Activated CD8-positive, alpha-beta T cell treated with anti-CD3 and anti-CD28 coated beads for 36 hours (primary cell): ENCODE measurements at regions not wholly inside any gene's neighbourhood (a gene's known extent, or its start where the extent isn't known, plus 50 kb on each side); places are given as distances from the start of the nearest gene placed in this dataset.

Experiments
- ATAC-seq: fragments of 200-7000 bp; cut with Tn5 transposase; one replicate; pipeline ENCODE4 v1.10.0; 2021; ENCODE audit warnings: mild to moderate bottlenecking, moderate library complexity
- CTCF ChIA-PET: fragments of 350-600 bp; sonication (Branson Sonifier 250); formaldehyde crosslinking; loops from one replicate; lab custom pipeline; 2021; ENCODE audit warnings: antibody characterized with exemption; lab: Charles Lee
- POLR2A ChIA-PET: fragments of 350-600 bp; sonication (Branson Sonifier 250); formaldehyde crosslinking; loops from one replicate; lab custom pipeline; 2021; ENCODE audit warnings: antibody characterized with exemption; lab: Charles Lee
- DNase-seq: peaks from one replicate; pipeline ENCODE4 v3.0.0-alpha.2; 2020
- H3K27ac Mint-ChIP-seq: one replicate; pipeline ENCODE4 v1.8.0; 2021; ENCODE audit warnings: mild to moderate bottlenecking, mixed read lengths
- H3K27me3 Mint-ChIP-seq: one replicate; pipeline ENCODE4 v1.8.0; 2021; ENCODE audit warnings: mixed read lengths
- H3K36me3 Mint-ChIP-seq: one replicate; pipeline ENCODE4 v1.8.0; 2021; ENCODE audit warnings: low read depth, mixed read lengths
- H3K4me1 Mint-ChIP-seq: one replicate; pipeline ENCODE4 v1.8.0; 2021; ENCODE audit warnings: low read depth, mixed read lengths
- H3K4me3 Mint-ChIP-seq: one replicate; pipeline ENCODE4 v1.8.0; 2021; ENCODE audit warnings: mild to moderate bottlenecking, moderate library complexity, mixed read lengths
- H3K9me3 Mint-ChIP-seq: one replicate; pipeline ENCODE4 v1.8.0; 2021; ENCODE audit warnings: mixed read lengths
- CTCF ChIP-seq: fragments of 200-600 bp; IDR thresholded peaks from one replicate; pipeline ENCODE4 v1.8.0; 2022; ENCODE audit warnings: antibody characterized with exemption, mild to moderate bottlenecking
- intact Hi-C: fragments of 100-400 bp; cut with micrococcal nuclease; formaldehyde crosslinking; loops from one replicate; pipeline ENCODE4 v1.10.0; 2022

- ATAC-seq = no peak
- CTCF ChIA-PET = interaction anchor here (1.0 to 2.3 kb wide), 7 partner anchors 10 to 27 kb away, joined by 3 to 13 read pairs (median 4); no protein-coding TSS in a partner anchor
- no peak overlapping the region for H3K27ac Mint-ChIP-seq
Observed at GRCh38 chr12:68094645-68095395, 64.7 kb downstream of the IFNG start.

DNA sequence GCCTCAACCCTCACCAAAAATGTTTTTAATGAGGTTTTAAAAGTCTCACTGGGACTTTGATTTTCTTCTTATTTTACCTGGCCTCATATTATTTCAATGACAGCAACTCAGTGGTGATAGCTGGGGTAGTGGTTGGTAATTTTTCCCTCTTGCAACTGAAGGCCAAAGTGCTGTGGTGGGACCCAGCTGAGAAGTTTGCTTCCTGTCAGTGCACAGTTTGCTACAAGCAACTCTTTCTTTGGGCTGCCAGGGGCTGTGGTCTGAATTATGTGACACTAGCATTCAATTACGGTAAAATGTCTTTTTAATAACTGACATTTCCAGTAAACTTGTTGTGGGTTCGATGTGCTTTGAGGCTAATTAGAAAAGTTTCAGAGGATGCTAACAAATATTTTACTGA is 65.3 kb downstream of the IFNG start:
- no peak overlapping the region for H3K4me3 Mint-ChIP-seq
- peaks cover 9% of the 10 kb centered on the region for H3K9me3 Mint-ChIP-seq
- no peak for DNase-seq
- H3K27me3 Mint-ChIP-seq = no peaks in the 10 kb centered on the region
- ChIA-PET CTCF (interaction anchor here (1.0 to 1.1 kb wide), 3 partner anchors 10 to 26 kb away, joined by 3 to 4 read pairs (median 3); no protein-coding TSS in a partner anchor), POLR2A (interaction anchor here (1.5 kb wide), 1 partner anchor 11 kb away, joined by 4 read pairs; no protein-coding TSS in a partner anchor)
- no peak for TF ChIP-seq CTCF
- intact Hi-C loops = no loop called here
- peaks cover 7% of the 10 kb centered on the region for H3K36me3 Mint-ChIP-seq
- no peak for ATAC-seq
- no peak overlapping the region for H3K27ac Mint-ChIP-seq
- H3K4me1 Mint-ChIP-seq = peaks cover 11% of the 10 kb centered on the region

More at GRCh38 chr12:68094645-68095395, 64.7 kb downstream of the IFNG start:
- peaks cover 2% of the 10 kb centered on the region for H3K36me3 Mint-ChIP-seq
- POLR2A ChIA-PET = interaction anchor here (0.7 to 1.5 kb wide), 3 partner anchors 11 to 26 kb away, joined by 3 to 5 read pairs (median 4); no protein-coding TSS in a partner anchor
- H3K4me3 Mint-ChIP-seq = no peak overlapping the region
- TF ChIP-seq CTCF = no peak
- H3K27me3 Mint-ChIP-seq = no peaks in the 10 kb centered on the region
- H3K4me1 Mint-ChIP-seq = peaks cover 11% of the 10 kb centered on the region
- intact Hi-C loops = no loop called here
- no peak for DNase-seq
- H3K9me3 Mint-ChIP-seq = peaks cover 4% of the 10 kb centered on the region

- ChIA-PET POLR2A (no interaction called here), CTCF (interaction anchor here (1.3 to 2.7 kb wide), 5 partner anchors 11 to 65 kb away, joined by 3 to 10 read pairs (median 5); no protein-coding TSS in a partner anchor)
- Mint-ChIP-seq H3K27me3 (no peaks in the 10 kb centered on the region), H3K36me3 (peaks cover 9% of the 10 kb centered on the region), H3K9me3 (peaks cover 14% of the 10 kb centered on the region), H3K27ac (no peak overlapping the region), H3K4me3 (no peak overlapping the region), H3K4me1 (peaks cover 11% of the 10 kb centered on the region)
- intact Hi-C loops = no loop called here
- TF ChIP-seq CTCF = no peak
- DNase-seq (no peak), ATAC-seq (no peak)
Observed at GRCh38 chr12:68092976-68093375, 66.6 kb downstream of the IFNG start.

DNA sequence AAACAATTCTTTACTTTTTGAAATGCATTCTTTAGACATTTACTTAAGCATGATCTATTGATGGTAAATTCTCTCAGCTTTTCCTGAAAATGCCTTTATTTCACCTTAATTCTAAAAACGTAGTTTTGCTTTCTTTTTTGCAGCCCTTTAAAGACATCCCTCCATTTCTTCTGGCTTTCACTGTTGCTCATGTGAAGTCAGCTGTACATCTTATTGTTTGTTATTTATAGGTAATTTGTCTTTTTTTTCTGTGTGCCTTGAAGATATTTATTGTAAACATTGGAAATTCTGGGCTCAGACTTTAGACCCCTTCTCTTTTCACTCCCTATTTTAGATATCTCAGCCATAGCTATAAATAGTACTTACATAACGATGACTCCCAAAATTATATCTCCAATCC is 70.4 kb downstream of the IFNG start:
- CTCF ChIA-PET = interaction anchor here (1.4 kb wide), 1 partner anchor 11 kb away, joined by 5 read pairs; no protein-coding TSS in a partner anchor
- POLR2A ChIA-PET = no interaction called here
- Mint-ChIP-seq H3K36me3 (peaks cover 11% of the 10 kb centered on the region), H3K4me1 (peaks cover 2% of the 10 kb centered on the region), H3K27me3 (no peaks in the 10 kb centered on the region), H3K27ac (no peak overlapping the region), H3K4me3 (no peak overlapping the region), H3K9me3 (peaks cover 20% of the 10 kb centered on the region)
- intact Hi-C loops = no loop called here
- no peak for DNase-seq
- no peak for ATAC-seq
- TF ChIP-seq CTCF = no peak
